GM20431 (cell line): ENCODE measurements at regions not wholly inside any gene's neighbourhood (a gene's known extent, or its start where the extent isn't known, plus 50 kb on each side); places are given as distances from the start of the nearest gene placed in this dataset.

Experiments used
- in situ Hi-C: fragments of 300-500 bp; cut with MseI, MboI; formaldehyde crosslinking; loops from one replicate; pipeline ENCODE4 v1.15.0; 2020; ENCODE audit warnings: low sequenced_read_pairs; ENCODE audit not compliant: unreplicated experiment

- in situ Hi-C loops, result no loop called here
Observed at GRCh38 chr11:26112264-26112663, 219.7 kb upstream of the ANO3 start.

GRCh38 chr11:26121466-26121865 lies 210.5 kb upstream of the ANO3 start:
- in situ Hi-C loops, result no loop called here

DNA sequence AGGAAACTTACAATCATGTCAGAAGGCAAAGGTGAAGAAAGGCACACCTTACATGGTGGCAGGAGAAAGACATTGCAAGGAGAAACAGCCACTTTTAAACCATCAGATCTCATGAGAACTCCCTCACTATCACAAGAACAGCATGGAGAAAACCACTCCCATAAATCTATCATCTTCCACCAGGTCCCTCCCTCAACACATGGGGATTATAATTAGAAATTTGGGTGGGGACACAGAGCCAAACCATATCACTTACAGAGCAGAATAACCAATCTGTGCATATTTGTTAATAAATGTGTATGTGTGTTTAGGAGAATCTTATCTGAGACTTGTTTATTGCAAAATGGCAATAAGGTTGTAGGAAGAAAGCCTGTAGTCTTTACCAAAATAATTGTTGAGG lies 205.2 kb upstream of the ANO3 start:
- in situ Hi-C loops, result loop anchor here (25.0 kb wide), 1 partner anchor 139 kb away; no protein-coding TSS in a partner anchor

- in situ Hi-C loops, result loop anchor here (25.0 kb wide), 1 partner anchor 140 kb away; no protein-coding TSS in a partner anchor
Observed at GRCh38 chr11:26127336-26127735, 204.6 kb upstream of the ANO3 start.

DNA sequence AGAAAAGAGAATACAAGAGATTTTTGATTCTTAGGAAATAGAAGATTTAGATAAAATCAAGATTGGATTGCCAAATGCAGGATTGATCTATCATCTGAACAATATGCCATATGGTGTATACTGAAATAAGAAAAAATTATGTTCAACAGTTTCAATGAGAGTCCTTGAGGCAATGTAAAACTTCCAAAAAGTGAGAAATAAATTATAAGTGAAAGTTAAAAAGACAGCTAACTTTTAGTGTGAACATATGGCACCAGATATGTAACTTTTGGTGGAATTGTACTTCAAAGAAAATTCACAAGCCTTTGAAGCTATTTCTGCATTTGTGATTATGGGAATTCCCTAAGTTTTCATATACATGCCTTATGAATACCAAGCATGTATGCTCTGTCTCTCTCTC lies 200.5 kb upstream of the ANO3 start:
- in situ Hi-C loops, result loop anchor here (25.0 kb wide), 1 partner anchor 144 kb away; no protein-coding TSS in a partner anchor

GRCh38 chr11:26134053-26134452 lies 197.9 kb upstream of the ANO3 start:
- in situ Hi-C loops, result loop anchor here (25.0 kb wide), 1 partner anchor 147 kb away; no protein-coding TSS in a partner anchor

GRCh38 chr11:26134481-26135355 lies 197.2 kb upstream of the ANO3 start:
- in situ Hi-C loops, result loop anchor here (25.0 kb wide), 1 partner anchor 147 kb away; no protein-coding TSS in a partner anchor

- in situ Hi-C loops, result loop anchor here (25.0 kb wide), 1 partner anchor 150 kb away; no protein-coding TSS in a partner anchor
Observed at GRCh38 chr11:26137651-26138050, 194.3 kb upstream of the ANO3 start.

DNA sequence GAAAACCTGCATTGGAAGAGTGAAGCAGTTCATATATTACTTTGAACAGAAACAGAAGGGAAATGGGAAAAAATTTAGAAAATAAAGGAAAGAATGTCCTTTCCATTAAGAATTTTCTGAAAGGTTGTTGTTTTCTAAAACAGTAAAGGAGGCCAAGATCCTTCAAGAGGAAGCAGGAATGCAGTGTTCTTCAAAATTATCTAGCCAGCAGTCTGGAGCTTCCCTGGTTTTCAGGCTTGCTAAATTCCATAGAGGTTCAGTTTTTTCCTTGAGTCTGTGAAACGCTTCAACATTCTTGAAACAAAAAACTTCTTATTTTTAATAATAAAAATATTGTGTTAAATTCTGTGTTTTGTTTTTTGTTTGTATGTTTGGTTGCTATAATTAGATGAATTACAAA lies 189.0 kb upstream of the ANO3 start:
- in situ Hi-C loops, result loop anchor here (25.0 kb wide), 1 partner anchor 156 kb away; no protein-coding TSS in a partner anchor

DNA sequence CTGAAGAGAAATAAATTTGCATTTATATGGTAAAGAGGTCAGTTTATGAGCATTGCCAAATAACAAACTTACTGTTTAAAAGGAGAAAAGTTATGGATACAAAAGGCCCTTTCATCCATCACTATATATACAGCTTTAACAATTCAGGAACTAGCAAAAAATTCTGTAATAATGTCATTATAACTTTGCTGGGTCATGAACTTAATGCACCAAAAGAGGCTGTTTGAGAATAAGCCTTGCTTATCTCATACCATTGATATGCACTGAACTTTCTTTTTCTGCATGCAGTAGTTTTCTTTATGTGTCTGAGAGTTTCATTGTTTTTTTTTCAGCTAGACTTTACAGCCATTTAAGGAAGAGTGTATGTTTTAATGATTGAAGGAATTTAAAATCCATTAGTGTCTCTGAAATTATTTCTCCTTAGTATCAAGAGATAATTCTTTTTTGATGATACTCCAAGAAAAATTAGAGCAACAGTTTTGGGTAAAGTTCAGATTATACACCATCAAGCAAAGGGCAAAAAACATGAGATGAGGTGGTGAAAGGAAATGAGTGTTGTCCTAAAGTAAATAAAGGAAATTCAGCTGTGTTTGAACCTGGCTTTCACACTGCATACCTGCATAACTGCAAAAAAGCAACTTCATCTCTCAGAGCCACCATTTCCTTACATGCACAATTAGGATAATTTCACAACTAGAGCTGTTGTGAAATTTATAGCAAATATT lies 188.2 kb upstream of the ANO3 start:
- in situ Hi-C loops, result loop anchor here (25.0 kb wide), 1 partner anchor 156 kb away; no protein-coding TSS in a partner anchor

DNA sequence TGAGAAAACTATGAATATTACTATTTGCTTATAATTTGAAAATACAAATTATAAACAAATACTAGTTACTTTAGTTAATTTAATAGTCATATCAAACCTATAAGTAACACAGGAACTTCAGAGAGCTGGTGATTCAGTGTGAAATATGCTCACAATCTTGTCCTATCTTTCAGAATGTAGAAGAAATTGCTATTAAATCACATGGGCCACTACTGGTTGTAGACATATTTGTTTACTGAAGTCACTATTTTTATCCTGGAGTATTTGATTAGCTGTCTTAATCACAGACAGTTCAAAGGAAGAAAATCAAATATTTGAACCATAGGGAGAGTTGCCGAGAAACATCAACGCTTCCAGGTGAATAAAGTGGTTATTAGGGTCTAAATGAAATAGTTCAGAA lies 187.6 kb upstream of the ANO3 start:
- in situ Hi-C loops, result loop anchor here (25.0 kb wide), 1 partner anchor 157 kb away; no protein-coding TSS in a partner anchor

- in situ Hi-C loops, result loop anchor here (25.0 kb wide), 1 partner anchor 158 kb away; no protein-coding TSS in a partner anchor
Observed at GRCh38 chr11:26144911-26145310, 187.0 kb upstream of the ANO3 start.

DNA sequence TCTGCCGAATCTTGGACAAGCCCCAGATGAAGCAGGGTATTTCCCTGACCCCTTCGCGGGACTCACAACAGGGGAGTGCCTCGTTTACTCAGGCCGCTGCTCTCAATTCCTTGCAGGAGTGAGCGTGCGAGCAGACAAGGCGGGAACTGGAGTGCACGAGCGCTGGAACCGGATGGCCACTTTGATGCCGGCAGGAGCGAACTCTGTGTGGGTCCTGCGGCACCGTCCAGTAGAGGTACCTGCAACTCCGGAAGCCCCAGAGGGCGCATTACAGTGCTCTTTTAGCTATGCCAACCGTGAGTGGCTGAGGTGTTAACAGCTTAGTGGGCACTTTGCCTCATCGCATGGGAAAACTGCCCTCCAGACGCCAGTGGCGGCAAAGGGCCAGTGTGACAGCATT lies 182.3 kb upstream of the ANO3 start:
- in situ Hi-C loops, result loop anchor here (25.0 kb wide), 1 partner anchor 162 kb away; no protein-coding TSS in a partner anchor

DNA sequence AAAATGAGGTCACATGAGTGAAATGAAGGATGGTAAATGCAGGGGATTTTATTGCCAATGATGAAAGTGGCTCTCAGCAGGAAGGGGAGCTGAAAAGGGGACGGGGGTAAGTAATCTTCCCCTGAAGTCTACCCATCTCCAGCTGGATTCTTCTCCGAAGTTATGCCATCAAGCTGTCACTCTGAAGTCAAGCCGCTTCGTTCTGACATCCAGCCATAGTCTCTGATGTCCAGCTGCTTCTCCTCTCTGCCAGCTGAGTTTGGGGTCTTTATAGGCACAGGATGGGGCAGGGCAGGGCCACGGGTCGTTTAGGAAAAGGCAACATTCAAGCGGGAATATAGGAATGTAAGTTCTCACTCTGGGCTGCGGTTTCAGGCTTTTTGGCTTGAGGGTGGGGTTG lies 181.9 kb upstream of the ANO3 start:
- in situ Hi-C loops, result no loop called here

- in situ Hi-C loops, result no loop called here
Observed at GRCh38 chr11:26158251-26158650, 173.7 kb upstream of the ANO3 start.

- in situ Hi-C loops, result no loop called here
Observed at GRCh38 chr11:26162291-26162690, 169.6 kb upstream of the ANO3 start.

DNA sequence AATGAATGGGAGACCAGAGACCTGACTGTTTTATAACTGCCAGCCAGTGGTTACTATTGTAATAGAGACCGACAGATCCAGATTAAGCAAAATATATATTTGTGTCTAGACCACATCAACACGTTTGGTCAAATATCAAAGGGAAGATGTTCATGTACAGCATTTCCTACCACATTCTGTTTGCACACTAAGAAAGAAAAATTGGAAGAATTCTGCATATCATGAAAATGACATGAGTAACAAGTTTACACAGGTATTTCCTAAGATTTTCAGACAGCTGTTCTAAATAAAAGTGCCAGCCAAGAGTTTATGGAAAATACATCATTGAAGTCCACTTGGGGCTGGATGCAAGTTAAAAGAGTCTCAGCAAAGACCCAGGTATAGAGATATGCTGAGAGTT lies 145.5 kb upstream of the ANO3 start:
- in situ Hi-C loops, result no loop called here

- in situ Hi-C loops, result no loop called here
Observed at GRCh38 chr11:26187639-26188038, 144.3 kb upstream of the ANO3 start.

- in situ Hi-C loops, result no loop called here
Observed at GRCh38 chr11:26188554-26188953, 143.4 kb upstream of the ANO3 start.

- in situ Hi-C loops, result no loop called here
Observed at GRCh38 chr11:26191193-26191592, 140.7 kb upstream of the ANO3 start.
